Left lung (tissue), 4 donors: ENCODE measurements at regions not wholly inside any gene's neighbourhood (a gene's known extent, or its start where the extent isn't known, plus 50 kb on each side); places are given as distances from the start of the nearest gene placed in this dataset.

ENCODE experiments used
- ATAC-seq: fragments of 200-7000 bp; cut with Tn5 transposase; one replicate; pipeline ENCODE4 v1.9.1; 2020; ENCODE audit warnings: moderate library complexity
- DNase-seq, 4 donors: peaks; one replicate each; pipeline ENCODE4 v3.0.0-alpha.2; 2013 to 2020
- H3K27ac ChIP-seq, 2 donors: fragments of 200-600 bp; sonication (generic) in 1 of 2; one replicate each; pipeline versions ENCODE4 v1.5.0 to v1.8.0; 2020 to 2021
- H3K27me3 ChIP-seq, 2 donors: fragments of 200-600 bp; sonication (generic) in 1 of 2; one replicate each; pipeline versions ENCODE4 v1.5.0 to v1.8.0; 2020 to 2021
- H3K36me3 ChIP-seq, 2 donors: fragments of 200-600 bp; sonication (generic) in 1 of 2; one replicate each; pipeline versions ENCODE4 v1.5.0 to v1.8.0; 2020 to 2021
- H3K4me1 ChIP-seq, 2 donors: fragments of 200-600 bp; one replicate each; pipeline ENCODE4 v1.8.0; 2021
- H3K4me3 ChIP-seq, 2 donors: fragments of 200-600 bp; sonication (generic) in 1 of 2; one replicate each; pipeline versions ENCODE4 v1.5.0 to v1.8.0; 2020 to 2021; ENCODE audit warnings: mild to moderate bottlenecking in 1 of 2
- H3K9me3 ChIP-seq, 2 donors: fragments of 200-600 bp; sonication (generic) in 1 of 2; one replicate each; pipeline versions ENCODE4 v1.5.0 to v1.8.0; 2020 to 2021
- CTCF ChIP-seq, 2 donors: fragments of 200-600 bp; sonication (generic) in 1 of 2; IDR thresholded peaks; one replicate each; pipeline versions ENCODE4 v1.5.0 to v1.8.0; 2021; ENCODE audit warnings: antibody characterized with exemption in 2 of 2
- intact Hi-C, 2 donors: fragments of 100-400 bp; cut with DNase I; formaldehyde crosslinking; loops; one replicate each; pipeline versions ENCODE4 v1.11.2 to v1.14.2; 2022
- donor health status: DM: no; HTN: yes; CAD: no.
- donor health status: DM: no; HTN: no; CAD: no.

DNA sequence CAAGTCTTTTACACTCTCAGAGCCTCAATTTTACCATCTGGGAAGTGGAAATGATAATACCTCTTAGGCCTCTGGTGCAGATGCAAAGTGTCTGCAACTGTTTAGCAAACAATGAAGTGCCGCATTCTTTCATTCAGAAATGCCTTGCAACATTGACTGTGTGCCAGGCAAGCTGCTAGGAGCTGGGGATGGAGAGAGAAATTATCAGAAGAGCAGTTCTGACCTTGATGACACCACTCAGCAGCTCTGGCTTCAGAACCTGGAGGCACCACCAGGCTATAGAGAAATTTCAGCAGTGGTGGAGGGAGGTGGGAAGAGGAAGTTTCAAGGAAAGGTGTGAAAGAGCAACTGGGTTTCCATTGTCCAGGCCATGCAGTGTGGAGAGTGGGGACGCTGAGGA is 78.1 kb upstream of the HABP2 start:
- ATAC-seq: peak; percentile 13
- peak overlapping the region in 1 of 2 donors; percentile 4 for H3K27ac ChIP-seq
- peak in 1 of 4 donors; percentile 52 for DNase-seq

GRCh38 chr10:113475381-113475807 is 77.5 kb upstream of the HABP2 start:
- Histone ChIP-seq H3K36me3 (no peaks in the 10 kb centered on the region), H3K27ac (peak overlapping the region in 1 of 2 donors; percentile 4), H3K27me3 (no peaks in the 10 kb centered on the region), H3K4me1 (peaks cover 3 to 11% of the 10 kb centered on the region in 2 donors), H3K9me3 (peaks cover 0 to 19% of the 10 kb centered on the region in 2 donors), H3K4me3 (no peak overlapping the region)
- intact Hi-C loops: no loop called here
- DNase-seq (no peak), ATAC-seq (peak; percentile 58)
- TF ChIP-seq CTCF (IDR thresholded peaks at IDR 0.05): no peak

More for the DNA sequence above, 78.1 kb upstream of the HABP2 start:
- H3K9me3 ChIP-seq: peaks cover 0 to 12% of the 10 kb centered on the region in 2 donors
- TF ChIP-seq CTCF (IDR thresholded peaks at IDR 0.05): no peak
- H3K36me3 ChIP-seq: no peaks in the 10 kb centered on the region
- H3K4me1 ChIP-seq: peaks cover 3 to 11% of the 10 kb centered on the region in 2 donors
- intact Hi-C loops: no loop called here
- no peak overlapping the region for H3K4me3 ChIP-seq
- H3K27me3 ChIP-seq: no peaks in the 10 kb centered on the region

DNA sequence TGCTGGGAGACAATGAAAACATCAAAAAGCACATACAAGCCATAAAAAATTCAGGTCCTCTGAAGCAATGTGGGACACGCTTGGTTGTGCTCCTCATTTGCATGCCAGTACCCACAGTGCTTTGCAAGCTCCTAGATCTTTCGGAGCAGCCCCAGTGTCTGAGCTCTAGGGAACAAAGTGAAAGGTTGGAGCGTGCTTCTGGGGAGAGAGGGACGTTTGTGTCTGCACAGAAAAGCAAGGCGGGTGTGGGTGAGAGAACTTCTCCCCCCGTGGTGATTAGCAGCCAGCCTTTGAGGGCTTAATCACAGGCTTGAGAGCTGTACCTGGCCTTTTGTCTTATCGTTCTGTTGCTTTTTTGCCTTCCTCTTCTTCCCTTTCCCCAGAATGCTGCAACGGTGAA is 76.7 kb upstream of the HABP2 start:
- DNase-seq (no peak), ATAC-seq (peak; percentile 10)
- H3K4me1 ChIP-seq: peaks cover 3 to 11% of the 10 kb centered on the region in 2 donors
- no peak for TF ChIP-seq CTCF (IDR thresholded peaks at IDR 0.05)
- no peaks in the 10 kb centered on the region for H3K27me3 ChIP-seq
- H3K36me3 ChIP-seq: no peaks in the 10 kb centered on the region
- no peak overlapping the region for H3K27ac ChIP-seq
- H3K9me3 ChIP-seq: peaks cover 0 to 25% of the 10 kb centered on the region in 2 donors
- H3K4me3 ChIP-seq: no peak overlapping the region
- intact Hi-C loops: no loop called here

- peaks cover 0 to 27% of the 10 kb centered on the region in 2 donors for H3K9me3 ChIP-seq
- no peak for ATAC-seq
Measured at GRCh38 chr10:113476673-113477072, 76.2 kb upstream of the HABP2 start.

DNA sequence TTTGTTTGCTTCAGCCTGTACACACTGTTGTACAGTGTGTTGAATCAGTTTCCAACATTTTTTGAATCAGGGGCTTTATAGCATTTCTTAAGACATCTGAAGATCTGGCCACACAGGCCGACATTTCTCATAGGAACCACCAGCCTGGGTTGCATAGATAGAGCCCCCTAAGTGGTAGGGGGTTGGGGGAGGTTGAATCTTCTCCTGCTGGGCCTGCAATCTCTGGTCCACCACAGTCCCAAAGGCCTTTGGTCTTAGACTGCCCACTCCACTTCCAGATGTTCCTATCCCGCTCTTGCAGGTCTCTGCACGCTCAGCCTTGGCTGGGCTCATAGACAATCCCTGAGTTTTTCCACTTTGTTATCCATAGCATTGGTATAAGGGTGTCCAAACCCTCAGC is 75.4 kb upstream of the HABP2 start:
- Histone ChIP-seq H3K4me1 (peaks cover 3 to 11% of the 10 kb centered on the region in 2 donors), H3K27me3 (no peaks in the 10 kb centered on the region), H3K27ac (no peak overlapping the region), H3K4me3 (no peak overlapping the region), H3K9me3 (peaks cover 0 to 27% of the 10 kb centered on the region in 2 donors), H3K36me3 (no peaks in the 10 kb centered on the region)
- TF ChIP-seq CTCF (IDR thresholded peaks at IDR 0.05): no peak
- DNase-seq (no peak), ATAC-seq (no peak)
- intact Hi-C loops: no loop called here

More at GRCh38 chr10:113476673-113477072, 76.2 kb upstream of the HABP2 start:
- Histone ChIP-seq H3K27me3 (no peaks in the 10 kb centered on the region), H3K4me1 (peaks cover 3 to 11% of the 10 kb centered on the region in 2 donors), H3K4me3 (no peak overlapping the region), H3K27ac (no peak overlapping the region), H3K36me3 (no peaks in the 10 kb centered on the region)
- no peak for TF ChIP-seq CTCF (IDR thresholded peaks at IDR 0.05)
- intact Hi-C loops: no loop called here
- DNase-seq: no peak
